WERI-Rb-1 (cell line): ENCODE measurements at regions not wholly inside any gene's neighbourhood (a gene's known extent, or its start where the extent isn't known, plus 50 kb on each side); places are given as distances from the start of the nearest gene placed in this dataset.

ENCODE experiments used
- DNase-seq: peaks from one replicate; pipeline ENCODE4 v3.0.0-alpha.2; 2020
- H3K27ac ChIP-seq: fragments of 250-450 bp; sonication (Bioruptor Pico); 2 replicates; pipeline ENCODE4 v1.5.1; 2020; ENCODE audit warnings: mild to moderate bottlenecking, moderate library complexity
- H3K27me3 ChIP-seq: fragments of 250-450 bp; sonication (Bioruptor Pico); 2 replicates; pipeline ENCODE4 v1.5.1; 2021; ENCODE audit warnings: mild to moderate bottlenecking, low read depth, moderate library complexity; ENCODE audit not compliant: insufficient read depth, severe bottlenecking
- H3K36me3 ChIP-seq: fragments of 250-450 bp; sonication (Bioruptor Pico); 2 replicates; pipeline ENCODE4 v1.5.1; 2020; ENCODE audit warnings: mild to moderate bottlenecking, moderate library complexity
- H3K4me3 ChIP-seq: 2 replicates; pipeline ENCODE4 v1.5.1; 2011; ENCODE audit warnings: low read depth, mild to moderate bottlenecking, control low read depth, low read length
- H3K9me3 ChIP-seq: fragments of 250-450 bp; sonication (Bioruptor Pico); 2 replicates; pipeline ENCODE4 v1.5.1; 2021; ENCODE audit warnings: mild to moderate bottlenecking, moderate library complexity; ENCODE audit not compliant: severe bottlenecking
- CTCF ChIP-seq: IDR thresholded peaks from 2 replicates; pipeline ENCODE4 v1.5.1; 2011; ENCODE audit warnings: low read depth, mild to moderate bottlenecking, control low read depth, inconsistent platforms, low read length

- Histone ChIP-seq H3K27ac (no peak overlapping the region), H3K36me3 (no peaks in the 10 kb centered on the region), H3K4me3 (no peak overlapping the region), H3K9me3 (no peaks in the 10 kb centered on the region), H3K27me3 (no peaks in the 10 kb centered on the region)
- TF ChIP-seq CTCF = no peak
- DNase-seq = no peak
These were observed 104.4 kb downstream of the CRYAA start for GRCh38 chr21:43273016-43273707.

DNA sequence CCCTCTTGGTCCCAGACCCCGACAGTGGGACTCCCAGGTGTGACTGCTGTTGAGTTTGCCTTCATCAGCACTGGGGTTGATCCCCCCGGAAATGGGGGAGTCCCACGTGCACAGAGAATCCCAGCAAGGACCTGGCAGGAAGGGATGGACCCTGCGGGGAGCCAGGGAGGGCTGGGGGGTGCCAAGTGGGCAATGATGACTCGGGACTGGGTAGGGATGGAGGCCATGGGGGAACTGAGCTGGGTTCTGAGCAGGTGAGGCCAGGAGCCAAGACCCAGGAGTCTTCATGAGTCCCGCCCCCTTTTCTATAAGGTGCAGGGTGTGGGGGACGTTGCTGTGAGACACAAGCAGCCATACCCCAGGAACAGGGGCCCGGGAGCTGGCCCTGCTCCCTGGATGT is 103.8 kb downstream of the CRYAA start:
- TF ChIP-seq CTCF = no peak
- no peaks in the 10 kb centered on the region for H3K36me3 ChIP-seq
- H3K9me3 ChIP-seq = no peaks in the 10 kb centered on the region
- H3K27me3 ChIP-seq = no peaks in the 10 kb centered on the region
- no peak overlapping the region for H3K27ac ChIP-seq
- H3K4me3 ChIP-seq = no peak overlapping the region
- no peak for DNase-seq

DNA sequence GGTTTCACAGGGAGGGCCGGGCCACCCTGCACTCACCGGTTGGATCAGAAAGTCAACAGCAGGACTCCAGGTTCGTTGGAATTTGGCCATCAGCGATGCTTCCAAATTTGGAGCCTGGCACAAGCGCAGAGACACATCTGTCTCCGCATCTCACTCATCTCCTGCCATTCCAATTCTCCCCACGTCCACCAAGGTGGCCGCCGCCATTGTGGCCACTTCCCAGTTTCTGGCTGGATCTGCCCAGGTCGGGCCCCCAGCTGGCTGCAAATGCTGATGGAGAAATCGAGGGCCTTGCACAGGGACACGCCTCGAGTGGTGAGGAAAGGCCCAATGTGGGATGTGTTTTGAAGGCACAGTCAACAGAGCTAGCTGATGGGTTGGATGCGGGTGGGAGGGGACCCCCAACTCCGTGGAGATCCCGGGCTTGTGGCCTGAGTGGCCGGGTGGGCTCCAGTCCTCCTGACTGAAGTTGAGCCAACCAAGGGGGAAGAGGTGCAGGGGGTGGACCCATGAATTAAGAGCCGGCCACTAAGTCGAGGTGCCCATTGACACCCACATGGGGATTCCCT is 102.7 kb downstream of the CRYAA start:
- no peaks in the 10 kb centered on the region for H3K27me3 ChIP-seq
- no peaks in the 10 kb centered on the region for H3K9me3 ChIP-seq
- no peak for DNase-seq
- H3K4me3 ChIP-seq = no peak overlapping the region
- no peaks in the 10 kb centered on the region for H3K36me3 ChIP-seq
- no peak overlapping the region for H3K27ac ChIP-seq
- TF ChIP-seq CTCF = no peak

GRCh38 chr21:43270800-43271301 is 102.0 kb downstream of the CRYAA start:
- no peaks in the 10 kb centered on the region for H3K27me3 ChIP-seq
- H3K27ac ChIP-seq = no peak overlapping the region
- no peak for TF ChIP-seq CTCF
- DNase-seq = no peak
- no peak overlapping the region for H3K4me3 ChIP-seq
- H3K36me3 ChIP-seq = no peaks in the 10 kb centered on the region
- no peaks in the 10 kb centered on the region for H3K9me3 ChIP-seq

- TF ChIP-seq CTCF = no peak
- no peaks in the 10 kb centered on the region for H3K27me3 ChIP-seq
- H3K27ac ChIP-seq = no peak overlapping the region
- H3K9me3 ChIP-seq = no peaks in the 10 kb centered on the region
- no peak for DNase-seq
- H3K4me3 ChIP-seq = no peak overlapping the region
- H3K36me3 ChIP-seq = no peaks in the 10 kb centered on the region
These were observed 101.3 kb downstream of the CRYAA start for GRCh38 chr21:43269957-43270705.
